ENCODE measurements at regions not wholly inside any gene's neighbourhood (a gene's known extent, or its start where the extent isn't known, plus 50 kb on each side); places are given as distances from the start of the nearest gene placed in this dataset.

DNA sequence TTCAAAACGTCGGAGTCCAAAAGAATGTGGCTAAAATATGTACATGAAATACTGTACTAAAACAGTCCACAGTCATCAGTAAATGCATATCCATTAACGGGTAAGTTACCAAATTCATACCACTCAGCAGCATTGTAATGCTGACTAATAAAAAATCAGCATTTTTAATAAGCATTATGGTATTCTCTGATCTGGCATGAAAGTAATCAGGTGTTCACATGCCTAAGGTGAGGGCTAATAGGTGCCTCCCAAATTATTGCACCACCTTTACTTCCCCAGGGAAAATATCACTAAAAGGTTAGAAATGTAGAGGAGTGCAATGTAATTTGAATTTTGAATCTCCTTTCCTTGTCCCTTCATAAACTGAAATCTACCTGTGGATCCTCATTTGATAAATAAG is 69.6 kb upstream of the PTGS2 start:
- POLR2A ChIA-PET, result no interaction called here
- DNase-seq (ENCODE audit: low read depth, low spot score), result no peak
- H3K36me3 ChIP-seq (ENCODE audit: control insufficient read depth in 2 of 2, extremely low read depth in 1 of 2, insufficient read depth in 2 of 2, low read length in 2 of 2), result no peaks in the 10 kb centered on the region
- H3K27ac ChIP-seq (ENCODE audit: insufficient read depth, low read depth, low read length), result no peak overlapping the region
- no peaks in the 10 kb centered on the region for H3K9me1 ChIP-seq (replicated peaks; ENCODE audit: control insufficient read depth, extremely low read depth, insufficient read depth, low read length)
- no peaks in the 10 kb centered on the region for H3K27me3 ChIP-seq (ENCODE audit: control insufficient read depth in 2 of 2, insufficient read depth in 2 of 2, low read length in 2 of 2)
- intact Hi-C loops (cut with micrococcal nuclease) (no loop called here), dilution Hi-C loops (cut with MboI; ENCODE audit: extremely low pct_ligation_motif_present, low sequenced_read_pairs) (no loop called here)
- TF ChIP-seq POLR2A (IDR thresholded peaks at IDR 0.05; ENCODE audit: low read depth, low read length) (no peak), POLR2AphosphoS5 (IDR thresholded peaks at IDR 0.05; ENCODE audit: insufficient read depth, low read depth, low read length) (no peak), MYC (IDR thresholded peaks at IDR 0.05; ENCODE audit: low read depth, low read length) (no peak), GATA2 (IDR thresholded peaks at IDR 0.05; ENCODE audit: insufficient read depth, insufficient read length, low read depth, low read length) (no peak), JUN (IDR thresholded peaks at IDR 0.05; ENCODE audit: borderline replicate concordance, insufficient read depth, insufficient read length, low read depth) (no peak), FOS (IDR thresholded peaks at IDR 0.05; ENCODE audit: borderline replicate concordance, insufficient read depth, low read length) (no peak), EZH2 (IDR thresholded peaks at IDR 0.05; ENCODE audit: borderline replicate concordance, low read depth, low read length, severe bottlenecking) (no peak)
- TF ChIP-seq, protein P1, sequence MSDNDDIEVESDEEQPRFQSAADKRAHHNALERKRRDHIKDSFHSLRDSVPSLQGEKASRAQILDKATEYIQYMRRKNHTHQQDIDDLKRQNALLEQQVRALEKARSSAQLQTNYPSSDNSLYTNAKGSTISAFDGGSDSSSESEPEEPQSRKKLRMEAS (IDR thresholded peaks at IDR 0.05; ENCODE audit: insufficient read depth, insufficient read length), result no peak
- TF ChIP-seq, protein P2, sequence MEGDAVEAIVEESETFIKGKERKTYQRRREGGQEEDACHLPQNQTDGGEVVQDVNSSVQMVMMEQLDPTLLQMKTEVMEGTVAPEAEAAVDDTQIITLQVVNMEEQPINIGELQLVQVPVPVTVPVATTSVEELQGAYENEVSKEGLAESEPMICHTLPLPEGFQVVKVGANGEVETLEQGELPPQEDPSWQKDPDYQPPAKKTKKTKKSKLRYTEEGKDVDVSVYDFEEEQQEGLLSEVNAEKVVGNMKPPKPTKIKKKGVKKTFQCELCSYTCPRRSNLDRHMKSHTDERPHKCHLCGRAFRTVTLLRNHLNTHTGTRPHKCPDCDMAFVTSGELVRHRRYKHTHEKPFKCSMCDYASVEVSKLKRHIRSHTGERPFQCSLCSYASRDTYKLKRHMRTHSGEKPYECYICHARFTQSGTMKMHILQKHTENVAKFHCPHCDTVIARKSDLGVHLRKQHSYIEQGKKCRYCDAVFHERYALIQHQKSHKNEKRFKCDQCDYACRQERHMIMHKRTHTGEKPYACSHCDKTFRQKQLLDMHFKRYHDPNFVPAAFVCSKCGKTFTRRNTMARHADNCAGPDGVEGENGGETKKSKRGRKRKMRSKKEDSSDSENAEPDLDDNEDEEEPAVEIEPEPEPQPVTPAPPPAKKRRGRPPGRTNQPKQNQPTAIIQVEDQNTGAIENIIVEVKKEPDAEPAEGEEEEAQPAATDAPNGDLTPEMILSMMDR (IDR thresholded peaks at IDR 0.05; ENCODE audit: extremely low read depth in 1 of 2, insufficient read depth in 1 of 2, low read depth in 1 of 2, low read length in 2 of 2), result no peak
- no peaks in the 10 kb centered on the region for H4K20me1 ChIP-seq (replicated peaks; ENCODE audit: control insufficient read depth, extremely low read depth, insufficient read depth, low read length)
- BruUV-seq (replicated peaks), result no TSS peak
- H3K4me3 ChIP-seq (replicated peaks in 1 of 3; ENCODE audit: insufficient read depth in 1 of 3, low read depth in 1 of 3, low read length in 3 of 3), result no peak overlapping the region
- CTCF ChIA-PET, result no interaction called here
- H3K9ac ChIP-seq (replicated peaks; ENCODE audit: extremely low read depth, insufficient read depth, low read length), result no peak overlapping the region
- H3K9me3 ChIP-seq (replicated peaks; ENCODE audit: control insufficient read depth, insufficient read depth, low read length), result no peaks in the 10 kb centered on the region
- no peak for FAIRE-seq
- no peak overlapping the region for H2AFZ ChIP-seq (ENCODE audit: low read depth, low read length)
- H3K4me2 ChIP-seq (ENCODE audit: insufficient read depth, low read length), result no peak overlapping the region
- H3K4me1 ChIP-seq (ENCODE audit: control insufficient read depth, extremely low read depth, insufficient read depth, low read length), result no peaks in the 10 kb centered on the region
- H3K79me2 ChIP-seq (ENCODE audit: control insufficient read depth, insufficient read depth, low read length), result no peaks in the 10 kb centered on the region

All from endothelial cell of umbilical vein (primary cell).